HuH-7 (cell line): ENCODE measurements at regions not wholly inside any gene's neighbourhood (a gene's known extent, or its start where the extent isn't known, plus 50 kb on each side); places are given as distances from the start of the nearest gene placed in this dataset.
"Not testable (repeated sequence)": the region's sequence is repeated elsewhere in the genome, so short reads cannot be mapped to it uniquely, and the experiment has no call there.

ENCODE experiments used
- DNase-seq: peaks from one replicate; pipeline ENCODE4 v3.0.0; 2011; ENCODE audit warnings: low spot score

DNA sequence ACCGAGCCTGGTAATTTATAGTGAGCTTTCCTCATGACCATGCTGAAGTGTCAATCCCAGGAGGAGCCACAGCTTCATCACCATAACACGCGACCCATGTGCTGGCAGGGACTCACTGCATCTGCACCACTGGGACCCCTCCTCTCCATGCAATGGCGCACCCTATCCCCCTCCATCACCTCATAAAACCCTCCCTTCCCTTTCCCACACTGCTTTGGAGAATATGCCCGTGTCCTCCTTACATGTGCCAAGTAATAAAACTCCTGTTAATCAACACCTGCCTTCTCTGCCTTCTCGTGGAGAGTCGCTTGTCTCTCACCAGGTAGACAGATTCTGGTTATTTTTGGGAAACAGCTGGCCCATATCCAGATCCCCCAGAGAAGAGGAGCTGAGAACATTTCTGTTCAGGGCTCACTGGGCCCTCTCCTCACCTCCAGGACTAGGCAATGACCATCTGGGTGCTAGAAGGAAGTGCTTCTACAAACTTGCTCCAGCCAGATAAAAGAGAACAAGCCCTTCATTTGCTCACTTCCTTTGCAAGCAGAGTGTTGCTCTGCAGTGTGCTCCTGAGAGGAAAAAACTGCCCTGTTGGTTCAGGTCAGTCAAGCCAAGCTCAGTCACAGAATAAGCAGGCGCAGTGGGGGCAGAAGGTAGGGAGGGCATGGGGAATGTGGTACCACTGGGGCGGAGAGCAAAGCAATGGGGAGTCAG is 894.3 kb downstream of the UQCRFS1 start:
- no peak for DNase-seq

DNA sequence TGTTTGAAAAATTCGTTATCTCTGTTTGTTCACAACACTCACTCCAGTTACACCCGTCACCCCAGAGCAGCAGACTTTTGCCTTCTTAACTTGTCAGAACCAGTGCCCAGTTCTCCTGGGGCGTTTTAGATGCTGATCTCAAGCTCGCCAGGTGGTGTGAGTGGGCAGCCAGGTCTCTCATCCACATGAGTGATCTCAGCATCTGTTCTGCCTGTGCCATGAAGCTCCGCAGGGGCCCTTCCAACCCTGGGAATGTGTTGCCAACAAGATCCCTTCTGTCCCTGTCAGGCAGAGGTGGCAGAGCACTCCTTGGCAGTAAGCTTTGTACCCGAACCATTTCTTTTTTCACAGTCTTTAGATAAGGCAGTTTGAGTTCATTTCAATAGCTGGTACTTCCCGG is 896.5 kb downstream of the UQCRFS1 start:
- no peak for DNase-seq

GRCh38 chr19:28314756-28315155 is 898.2 kb downstream of the UQCRFS1 start:
- DNase-seq, result no peak

DNA sequence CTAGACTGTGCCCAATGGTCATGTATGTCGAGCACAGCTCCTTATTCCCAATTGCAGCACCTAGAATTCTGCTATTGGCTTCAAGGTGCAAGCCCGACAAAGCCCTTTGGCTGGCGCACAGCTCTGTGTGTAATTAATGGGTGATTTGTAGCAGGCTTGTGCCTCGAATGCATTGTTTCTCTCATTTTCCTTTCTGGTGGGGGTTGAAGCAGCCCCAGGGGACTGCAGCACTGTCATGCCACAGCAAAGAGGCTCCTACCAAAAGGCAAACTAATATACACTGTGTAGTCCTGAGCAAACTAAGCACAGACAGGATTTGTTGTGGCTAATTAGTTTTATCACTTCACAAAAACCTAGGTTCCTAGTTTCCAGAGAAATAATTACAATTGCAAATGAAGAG is 898.7 kb downstream of the UQCRFS1 start:
- no peak for DNase-seq

DNA sequence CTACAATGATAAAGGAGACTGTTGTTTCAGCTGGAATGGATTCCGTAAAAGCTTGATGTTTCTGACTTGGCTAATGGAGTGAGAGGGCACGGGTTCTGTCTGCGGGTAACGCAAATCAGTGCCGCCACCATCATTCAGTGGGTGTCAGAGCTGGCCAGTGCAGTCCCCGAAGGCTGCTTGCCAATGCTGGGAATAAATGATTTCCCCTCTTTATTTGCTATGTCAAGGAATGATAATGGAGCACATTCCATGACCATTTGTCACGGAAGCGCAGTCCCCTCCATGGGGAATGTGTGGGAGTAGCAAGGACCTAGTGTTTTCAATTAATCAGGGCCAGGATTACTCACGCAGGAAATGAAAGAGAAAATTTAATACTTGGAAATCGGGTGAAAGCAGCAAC is 899.3 kb downstream of the UQCRFS1 start:
- DNase-seq, result no peak

- no peak for DNase-seq
Observed at GRCh38 chr19:28312269-28312668, 900.7 kb downstream of the UQCRFS1 start.

DNA sequence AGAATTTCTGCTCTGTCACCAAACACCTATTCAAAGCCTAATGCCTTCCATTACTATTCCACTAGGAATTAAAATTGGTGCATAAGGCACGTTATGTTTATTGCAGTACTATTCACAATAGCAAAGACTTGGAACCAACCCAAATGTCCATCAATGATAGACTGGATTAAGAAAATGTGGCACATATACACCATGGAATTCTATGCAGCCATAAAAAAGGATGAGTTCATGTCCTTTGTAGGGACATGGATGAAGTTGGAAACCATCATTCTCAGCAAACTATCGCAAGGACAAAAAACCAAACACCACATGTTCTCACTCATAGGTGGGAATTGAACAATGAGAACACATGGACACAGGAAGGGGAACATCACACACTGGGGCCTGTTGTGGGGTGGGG is 902.1 kb downstream of the UQCRFS1 start:
- not testable (repeated sequence) for DNase-seq

DNA sequence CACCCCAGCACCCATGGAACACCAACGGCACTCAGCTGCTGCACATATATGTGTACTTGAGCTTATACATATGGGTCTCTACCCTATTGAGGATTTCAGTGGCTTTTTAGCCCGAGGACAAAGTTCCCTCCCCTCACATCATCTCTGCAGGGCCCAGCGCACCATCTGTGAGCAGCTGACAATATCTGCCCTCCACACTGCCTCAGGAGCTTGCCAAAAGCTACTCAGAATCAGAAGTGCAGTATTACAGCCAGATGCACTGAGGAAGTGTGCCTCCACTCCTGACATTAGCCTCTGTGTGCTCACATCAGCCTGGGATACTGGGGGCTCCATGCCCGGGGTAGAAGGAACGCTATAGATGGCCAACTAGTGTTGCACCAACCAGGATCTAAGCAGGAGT is 903.9 kb downstream of the UQCRFS1 start:
- no peak for DNase-seq

GRCh38 chr19:28307963-28308362 is 905.0 kb downstream of the UQCRFS1 start:
- DNase-seq, result no peak

DNA sequence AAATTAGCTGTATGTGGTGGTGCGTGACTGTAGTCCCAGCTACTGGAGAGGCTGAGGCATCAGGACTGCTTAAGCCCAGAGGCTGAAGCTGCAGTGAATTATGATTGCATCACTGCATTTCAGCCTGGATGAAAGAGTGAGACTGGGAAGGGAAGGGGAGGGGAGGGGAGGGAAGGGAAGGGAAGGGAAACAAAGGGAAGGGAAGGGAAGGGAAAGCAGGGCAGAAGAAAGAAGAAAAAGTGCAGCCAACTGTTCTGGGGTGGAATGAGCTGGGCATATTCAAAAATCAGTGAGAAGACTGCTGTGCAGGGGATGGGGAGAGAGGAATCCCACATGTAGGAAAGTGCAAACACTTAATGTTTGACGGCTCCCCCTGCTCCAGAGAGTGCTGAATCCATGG is 905.5 kb downstream of the UQCRFS1 start:
- DNase-seq, result no peak

DNA sequence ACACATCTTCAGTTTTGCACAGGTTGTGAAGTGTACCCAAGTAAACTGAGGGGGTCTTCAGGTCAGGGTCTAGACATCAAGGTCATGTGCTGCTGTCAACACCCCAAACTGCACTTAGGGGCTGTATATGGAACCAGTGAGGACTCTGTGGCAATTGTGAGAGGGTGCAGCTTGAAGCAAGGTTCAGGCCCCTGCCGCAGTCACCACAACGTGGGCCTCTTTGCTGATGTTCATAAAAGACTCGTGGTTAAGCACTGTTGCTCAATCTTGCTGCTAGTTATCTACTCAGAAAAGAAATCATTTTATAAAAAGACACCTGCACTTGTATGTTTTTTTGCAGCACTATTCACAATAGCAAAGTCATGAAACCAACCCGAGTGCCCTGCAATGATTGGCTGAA is 907.4 kb downstream of the UQCRFS1 start:
- no peak for DNase-seq

DNA sequence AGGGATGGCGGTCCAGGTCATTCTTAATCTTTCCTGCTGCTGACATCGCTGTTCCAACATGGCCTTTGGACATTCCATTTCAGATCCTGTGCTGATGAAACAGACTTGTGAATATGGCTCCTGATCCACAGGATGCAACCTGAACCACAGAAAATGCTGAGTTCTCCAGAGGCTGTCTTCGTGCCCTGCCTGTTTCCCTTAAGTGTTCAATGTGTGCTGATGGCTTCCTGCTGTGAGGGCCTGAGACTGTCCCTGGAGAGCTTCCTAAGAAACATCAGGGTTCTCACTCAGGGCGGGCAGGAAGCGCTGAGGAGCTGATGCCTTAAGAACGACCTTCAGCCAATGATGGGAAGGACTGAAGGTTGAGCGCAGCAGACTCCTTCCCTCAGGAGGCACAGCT is 909.4 kb downstream of the UQCRFS1 start:
- no peak for DNase-seq

- DNase-seq, result no peak
Observed at GRCh38 chr19:28301961-28302360, 911.0 kb downstream of the UQCRFS1 start.

DNA sequence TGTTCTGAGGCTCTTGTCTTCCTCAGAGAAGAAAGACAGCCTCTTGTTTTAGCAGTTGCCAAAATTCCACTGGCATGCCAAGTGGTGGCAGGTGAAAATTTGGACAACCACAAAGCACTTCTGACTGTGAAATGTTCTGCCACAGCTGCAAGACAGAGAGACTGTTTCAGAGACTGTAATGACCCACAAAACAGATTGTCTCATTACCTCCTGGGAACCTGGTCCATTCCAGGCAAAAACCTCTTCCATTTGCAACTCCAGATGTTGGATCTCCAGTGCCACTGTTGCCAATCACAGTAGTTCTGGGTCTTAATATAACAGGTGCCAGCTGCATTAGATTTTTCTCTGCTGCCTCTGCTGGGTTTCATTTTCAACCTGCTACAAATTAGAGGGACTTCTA is 911.5 kb downstream of the UQCRFS1 start:
- no peak for DNase-seq

- DNase-seq, result no peak
Observed at GRCh38 chr19:28299649-28300048, 913.3 kb downstream of the UQCRFS1 start.

- DNase-seq, result no peak
Observed at GRCh38 chr19:28297586-28298157, 915.3 kb downstream of the UQCRFS1 start.

- DNase-seq, result no peak
Observed at GRCh38 chr19:28297036-28297435, 915.9 kb downstream of the UQCRFS1 start.

GRCh38 chr19:28296506-28296905 is 916.4 kb downstream of the UQCRFS1 start:
- DNase-seq, result no peak

DNA sequence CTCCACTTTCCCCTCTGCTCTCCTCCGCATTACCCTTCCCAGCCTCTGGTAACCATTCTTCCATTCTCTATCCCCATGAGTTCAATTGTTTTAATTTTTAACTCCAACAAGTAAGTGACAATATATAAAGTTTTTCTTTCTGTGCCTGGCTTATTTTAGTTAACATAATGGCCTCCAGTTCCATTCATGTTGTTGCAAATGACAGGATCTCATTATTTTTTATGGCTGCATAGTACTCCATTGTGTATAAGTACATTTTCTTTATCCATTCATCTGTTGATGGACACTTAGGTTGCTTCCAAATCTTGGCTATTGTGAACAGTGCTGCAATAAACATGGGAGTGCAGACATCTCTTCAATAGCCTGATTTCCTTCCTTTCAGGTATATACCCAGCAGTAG is 918.0 kb downstream of the UQCRFS1 start:
- DNase-seq, result not testable (repeated sequence)

DNA sequence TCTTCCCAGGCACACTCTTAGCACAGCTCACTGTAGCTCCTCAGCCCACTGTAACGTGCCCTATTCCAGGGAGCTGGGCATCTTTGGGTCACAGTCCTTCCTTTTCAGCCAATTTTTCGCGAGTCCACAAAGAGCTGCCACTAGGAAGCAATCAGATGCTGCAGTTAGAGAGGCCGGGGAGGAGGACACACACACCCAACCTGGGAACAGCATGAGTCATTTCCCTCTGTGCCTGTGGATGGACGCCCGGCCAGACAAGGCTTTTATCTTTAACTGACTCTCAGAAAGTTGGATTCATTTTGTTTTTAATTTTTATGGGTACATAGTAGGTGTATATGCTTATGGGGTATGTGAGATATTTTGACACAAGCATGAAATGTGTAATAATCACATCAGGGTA is 918.6 kb downstream of the UQCRFS1 start:
- no peak for DNase-seq

- DNase-seq, result no peak
Observed at GRCh38 chr19:28293685-28294084, 919.3 kb downstream of the UQCRFS1 start.

- DNase-seq, result no peak
Observed at GRCh38 chr19:28292822-28293500, 920.0 kb downstream of the UQCRFS1 start.

GRCh38 chr19:28291874-28292273 is 921.1 kb downstream of the UQCRFS1 start:
- DNase-seq, result no peak
